ENCODE measurements at regions not wholly inside any gene's neighbourhood (a gene's known extent, or its start where the extent isn't known, plus 50 kb on each side); places are given as distances from the start of the nearest gene placed in this dataset.

- BruUV-seq (replicated peaks): no TSS peak
- RAD21 ChIA-PET (ENCODE audit: low non-redundant PET in 1 of 2, low total read pairs in 2 of 2, uncharacterized antibody in 2 of 2, unreplicated experiment in 2 of 2): no interaction called here
- Histone ChIP-seq H3K27ac (ENCODE audit: low read depth, low read length) (no peak overlapping the region), H3K4me1 (ENCODE audit: control insufficient read depth in 1 of 2, insufficient read depth in 2 of 2, low read length in 2 of 2) (no peaks in the 10 kb centered on the region), H3K9me2 (ENCODE audit: insufficient read depth) (no peaks in the 10 kb centered on the region), H3K79me2 (ENCODE audit: insufficient read depth, low read length) (no peaks in the 10 kb centered on the region), H3K9ac (ENCODE audit: low read length) (no peak overlapping the region), H3K4me3 (replicated peaks in 1 of 2; ENCODE audit: low read depth in 1 of 2, low read length in 2 of 2) (no peak overlapping the region), H3K36me3 (ENCODE audit: control insufficient read depth in 1 of 2, insufficient read depth in 2 of 2, low read length in 2 of 2) (no peaks in the 10 kb centered on the region), H3K9me3 (ENCODE audit: control insufficient read depth in 1 of 2, insufficient read depth in 1 of 2, low read depth in 1 of 2, low read length in 2 of 2) (peaks cover 5 to 16% of the 10 kb centered on the region in 2 experiments; a peak in 2 of 4 replicates), H3K4me2 (ENCODE audit: low read length) (no peak overlapping the region), H4K20me1 (ENCODE audit: insufficient read depth) (no peaks in the 10 kb centered on the region), H3K27me3 (ENCODE audit: insufficient read depth, low read length) (no peaks in the 10 kb centered on the region), H2AFZ (ENCODE audit: low read depth, low read length, poor library complexity, severe bottlenecking) (no peak overlapping the region)
- CTCF ChIA-PET: no interaction called here
- POLR2A ChIA-PET: no interaction called here
- DNase-seq (ENCODE audit: low read depth, low spot score) (no peak), ATAC-seq (no peak)
- TF ChIP-seq SRF (IDR thresholded peaks at IDR 0.05; ENCODE audit: low read depth) (no peak), JUND (IDR thresholded peaks at IDR 0.05) (no peak), SP1 (IDR thresholded peaks at IDR 0.05; ENCODE audit: low read depth) (no peak), CBX3 (IDR thresholded peaks at IDR 0.05; ENCODE audit: low read depth) (no peak), ZBTB33 (IDR thresholded peaks at IDR 0.05; ENCODE audit: extremely low read depth, insufficient replicate concordance, low read length) (no peak), POLR2A (IDR thresholded peaks at IDR 0.05; ENCODE audit: borderline replicate concordance, extremely low read depth, insufficient read depth, insufficient read length) (no peak), EZH2phosphoT487 (IDR thresholded peaks at IDR 0.05; ENCODE audit: borderline replicate concordance) (no peak), CEBPB (IDR thresholded peaks at IDR 0.05; ENCODE audit: low read depth) (no peak), EGR1 (IDR thresholded peaks at IDR 0.05; ENCODE audit: low read depth) (no peak), MAX (IDR thresholded peaks at IDR 0.05) (no peak)
- TF ChIP-seq, protein P1, sequence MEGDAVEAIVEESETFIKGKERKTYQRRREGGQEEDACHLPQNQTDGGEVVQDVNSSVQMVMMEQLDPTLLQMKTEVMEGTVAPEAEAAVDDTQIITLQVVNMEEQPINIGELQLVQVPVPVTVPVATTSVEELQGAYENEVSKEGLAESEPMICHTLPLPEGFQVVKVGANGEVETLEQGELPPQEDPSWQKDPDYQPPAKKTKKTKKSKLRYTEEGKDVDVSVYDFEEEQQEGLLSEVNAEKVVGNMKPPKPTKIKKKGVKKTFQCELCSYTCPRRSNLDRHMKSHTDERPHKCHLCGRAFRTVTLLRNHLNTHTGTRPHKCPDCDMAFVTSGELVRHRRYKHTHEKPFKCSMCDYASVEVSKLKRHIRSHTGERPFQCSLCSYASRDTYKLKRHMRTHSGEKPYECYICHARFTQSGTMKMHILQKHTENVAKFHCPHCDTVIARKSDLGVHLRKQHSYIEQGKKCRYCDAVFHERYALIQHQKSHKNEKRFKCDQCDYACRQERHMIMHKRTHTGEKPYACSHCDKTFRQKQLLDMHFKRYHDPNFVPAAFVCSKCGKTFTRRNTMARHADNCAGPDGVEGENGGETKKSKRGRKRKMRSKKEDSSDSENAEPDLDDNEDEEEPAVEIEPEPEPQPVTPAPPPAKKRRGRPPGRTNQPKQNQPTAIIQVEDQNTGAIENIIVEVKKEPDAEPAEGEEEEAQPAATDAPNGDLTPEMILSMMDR (IDR thresholded peaks at IDR 0.05 in 2 of 3, conservative IDR thresholded peaks at IDR 0.05 in 1 of 3; ENCODE audit: borderline replicate concordance in 1 of 3, insufficient read depth in 1 of 3, low read depth in 2 of 3, low read length in 2 of 3): no peak
- intact Hi-C loops (cut with micrococcal nuclease): no loop called here
These were observed 406.1 kb upstream of the FZD8 start for GRCh38 chr10:36048236-36048635.
